GM18520 (cell line): ENCODE measurements at regions not wholly inside any gene's neighbourhood (a gene's known extent, or its start where the extent isn't known, plus 50 kb on each side); places are given as distances from the start of the nearest gene placed in this dataset.

Experiments used
- ATAC-seq: cut with Tn5 transposase; IDR thresholded peaks from one replicate; pipeline ENCODE4 v1.9.1; 2021; ENCODE audit not compliant: unreplicated experiment

GRCh38 chr7:124364283-124364682, 331.4 kb upstream of the TMEM229A start:
- no peak for ATAC-seq

GRCh38 chr7:124354201-124354600, 321.3 kb upstream of the TMEM229A start:
- ATAC-seq: no peak

GRCh38 chr7:124351950-124352349, 319.1 kb upstream of the TMEM229A start:
- ATAC-seq: no peak

GRCh38 chr7:124349443-124349842, 316.6 kb upstream of the TMEM229A start:
- no peak for ATAC-seq

GRCh38 chr7:124338861-124339260, 306.0 kb upstream of the TMEM229A start:
- ATAC-seq: no peak

- no peak for ATAC-seq
Measured at GRCh38 chr7:124330731-124331407, 298.0 kb upstream of the TMEM229A start.

- no peak for ATAC-seq
Measured at GRCh38 chr7:124328774-124329173, 295.9 kb upstream of the TMEM229A start.

GRCh38 chr7:124324262-124324661, 291.4 kb upstream of the TMEM229A start:
- ATAC-seq: no peak

GRCh38 chr7:124323597-124323996, 290.7 kb upstream of the TMEM229A start:
- no peak for ATAC-seq

- no peak for ATAC-seq
Measured at GRCh38 chr7:124322561-124322960, 289.7 kb upstream of the TMEM229A start.

GRCh38 chr7:124318721-124319450, 286.0 kb upstream of the TMEM229A start:
- no peak for ATAC-seq

GRCh38 chr7:124310934-124311390, 278.1 kb upstream of the TMEM229A start:
- ATAC-seq: no peak

- no peak for ATAC-seq
Measured at GRCh38 chr7:124308384-124308783, 275.5 kb upstream of the TMEM229A start.

- ATAC-seq: no peak
Measured at GRCh38 chr7:124295289-124295688, 262.4 kb upstream of the TMEM229A start.

- ATAC-seq: no peak
Measured at GRCh38 chr7:124284937-124285336, 252.1 kb upstream of the TMEM229A start.

GRCh38 chr7:124276005-124276622, 243.2 kb upstream of the TMEM229A start:
- ATAC-seq: peak; percentile 78

GRCh38 chr7:124275411-124275810, 242.5 kb upstream of the TMEM229A start:
- no peak for ATAC-seq

GRCh38 chr7:124269774-124270173, 236.9 kb upstream of the TMEM229A start:
- ATAC-seq: no peak

- no peak for ATAC-seq
Measured at GRCh38 chr7:124267154-124267553, 234.3 kb upstream of the TMEM229A start.

GRCh38 chr7:124263232-124263827, 230.5 kb upstream of the TMEM229A start:
- ATAC-seq: peak; percentile 98

GRCh38 chr7:124261710-124262109, 228.8 kb upstream of the TMEM229A start:
- no peak for ATAC-seq
